Daoy (cell line): ENCODE measurements at regions not wholly inside any gene's neighbourhood (a gene's known extent, or its start where the extent isn't known, plus 50 kb on each side); places are given as distances from the start of the nearest gene placed in this dataset.
"Not testable (repeated sequence)": the region's sequence is repeated elsewhere in the genome, so short reads cannot be mapped to it uniquely, and the experiment has no call there.

ENCODE experiments used
- DNase-seq: peaks from one replicate; pipeline ENCODE4 v3.0.0-alpha.2; 2015; ENCODE audit warnings: low read depth

- DNase-seq, result no peak
These were observed 304.4 kb upstream of the ZC3H15 start for GRCh38 chr2:186181625-186182024.

- DNase-seq, result not testable (repeated sequence)
These were observed 303.7 kb upstream of the ZC3H15 start for GRCh38 chr2:186182366-186182765.

DNA sequence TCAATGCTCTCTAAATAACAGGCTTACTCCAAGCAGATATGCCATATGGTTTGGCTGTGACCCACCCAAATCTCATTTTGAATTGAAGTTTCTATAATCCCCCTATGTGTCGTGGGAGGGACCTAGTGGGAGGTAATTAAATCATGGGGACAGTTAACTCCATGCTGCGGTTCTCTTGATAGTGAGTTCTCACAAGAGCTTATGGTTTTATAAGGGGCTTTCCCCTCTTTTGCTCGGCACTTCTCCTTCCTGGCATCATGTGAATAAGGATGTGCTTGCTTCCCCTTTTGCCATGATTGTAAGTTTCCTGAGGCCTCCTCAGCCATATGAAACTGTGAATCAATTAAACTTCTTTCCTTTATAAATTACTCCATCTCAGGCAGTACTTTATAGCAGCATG lies 302.7 kb upstream of the ZC3H15 start:
- no peak for DNase-seq

DNA sequence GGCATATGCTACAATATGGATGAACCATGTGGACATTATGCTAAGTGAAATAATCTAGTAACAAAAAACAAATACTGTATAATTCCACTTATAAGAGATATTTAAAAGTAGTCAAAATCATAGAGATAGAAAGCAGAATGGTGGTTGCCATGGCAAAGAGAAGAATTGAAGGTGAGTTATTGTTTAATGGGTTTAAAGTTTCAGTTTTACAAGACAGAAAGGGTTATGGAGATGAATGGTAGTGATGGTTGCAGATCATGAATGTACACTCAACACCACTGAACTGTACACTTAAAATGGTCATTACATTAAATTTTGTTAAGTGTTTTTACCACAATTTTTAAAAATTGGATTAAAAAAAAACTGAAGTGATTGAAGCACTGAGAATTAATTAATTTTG lies 298.2 kb upstream of the ZC3H15 start:
- no peak for DNase-seq

DNA sequence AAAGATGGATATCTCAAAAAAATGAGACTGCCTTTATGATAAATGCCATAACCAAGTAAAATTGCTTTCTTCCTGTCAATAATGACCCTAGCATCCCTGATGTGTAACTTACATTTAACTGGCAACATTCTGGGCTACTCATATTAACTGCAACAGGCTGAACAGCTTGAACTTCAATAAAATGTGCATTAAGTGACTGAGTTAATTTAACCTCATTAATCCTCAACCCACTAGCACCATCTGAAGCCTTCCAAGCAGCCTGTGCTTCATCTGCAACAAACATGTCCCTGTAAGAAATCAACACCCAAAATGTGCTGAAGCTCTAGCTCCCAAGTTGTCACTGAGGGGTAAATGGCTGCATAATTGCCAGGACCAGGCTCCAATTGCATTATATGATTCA lies 296.2 kb upstream of the ZC3H15 start:
- no peak for DNase-seq

DNA sequence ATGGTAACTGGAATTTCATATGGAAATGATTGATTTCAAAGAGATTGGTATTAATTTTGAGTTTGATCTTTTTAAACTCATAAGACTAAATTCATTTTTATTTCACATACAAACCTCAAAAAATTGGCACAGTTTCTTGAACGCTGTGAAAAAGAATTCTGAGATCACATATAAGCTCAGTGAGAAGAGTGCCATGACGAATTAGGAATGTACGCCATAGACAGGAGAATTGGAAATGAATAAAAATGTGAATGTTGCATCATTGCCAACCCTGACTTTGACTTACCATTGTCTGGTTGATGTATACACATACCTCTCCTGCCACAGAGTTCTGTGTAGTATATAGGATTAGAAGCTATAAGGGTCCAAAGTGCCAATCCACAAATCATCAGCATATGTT lies 290.4 kb upstream of the ZC3H15 start:
- DNase-seq, result no peak

DNA sequence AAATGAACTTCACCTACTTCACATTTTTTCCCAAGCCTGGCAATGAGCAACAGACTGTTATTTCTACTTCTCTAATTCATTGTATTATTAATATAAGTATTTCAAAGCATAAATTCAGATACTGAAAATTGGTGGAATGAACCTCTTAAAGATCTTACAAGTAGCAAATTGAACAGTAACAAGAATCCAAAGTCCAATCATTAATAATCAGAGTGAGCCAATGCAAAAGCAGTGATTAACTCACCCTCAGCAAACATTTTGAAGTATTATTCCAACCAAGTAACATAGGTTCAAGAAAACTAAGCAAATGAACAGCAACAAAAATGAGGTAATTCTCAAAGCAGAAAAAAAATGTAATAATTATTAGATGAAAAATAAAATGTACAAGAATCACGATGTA lies 288.1 kb upstream of the ZC3H15 start:
- no peak for DNase-seq

GRCh38 chr2:186199029-186199428 lies 287.0 kb upstream of the ZC3H15 start:
- no peak for DNase-seq

DNA sequence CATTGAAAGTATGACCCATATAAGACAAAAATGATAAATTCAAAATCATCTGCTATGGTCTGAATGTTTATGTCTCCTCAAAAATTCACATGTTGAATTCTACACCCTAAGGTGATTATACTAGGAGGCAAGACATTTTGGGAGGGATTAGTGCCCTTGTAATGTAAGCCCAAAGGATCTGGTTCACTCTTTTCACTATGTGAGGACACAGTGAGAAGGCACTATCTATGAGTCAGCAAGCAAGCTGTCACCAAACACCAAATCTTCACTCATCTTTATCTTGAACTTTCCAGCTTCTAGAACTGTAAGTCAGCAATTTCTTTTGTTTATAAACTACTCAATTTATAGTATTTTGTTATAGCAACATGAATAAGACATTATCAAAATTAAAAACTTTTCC lies 284.7 kb upstream of the ZC3H15 start:
- DNase-seq, result no peak

DNA sequence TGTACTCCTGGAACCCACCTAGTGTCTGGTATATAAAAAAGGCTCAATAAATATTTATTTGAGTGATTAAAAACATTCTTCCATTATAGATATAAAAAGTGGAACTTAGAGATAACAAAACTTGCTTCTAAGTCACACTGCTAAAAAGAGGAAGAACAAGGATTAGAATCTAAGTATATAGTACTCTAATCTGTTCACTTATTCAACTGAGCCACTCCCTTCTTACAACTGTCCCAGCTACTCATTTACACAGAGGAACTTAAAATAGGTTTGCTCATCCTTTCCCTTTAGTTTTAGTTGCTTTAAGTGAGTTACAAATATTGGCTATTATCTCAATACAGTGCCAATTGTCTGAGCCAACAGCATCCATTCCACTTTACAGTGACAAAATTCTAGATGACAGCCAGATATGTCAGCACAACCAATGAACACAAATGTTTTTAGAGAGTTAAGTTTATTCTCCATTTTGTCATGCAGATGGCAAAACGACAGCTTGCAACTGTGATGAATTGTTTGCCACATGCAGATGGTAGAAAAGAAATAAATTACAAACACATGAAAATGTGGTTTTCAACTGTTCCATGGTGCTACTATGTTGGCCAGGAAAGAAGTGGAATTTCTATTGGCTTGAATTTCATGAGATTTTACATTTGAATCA lies 280.7 kb upstream of the ZC3H15 start:
- no peak for DNase-seq

DNA sequence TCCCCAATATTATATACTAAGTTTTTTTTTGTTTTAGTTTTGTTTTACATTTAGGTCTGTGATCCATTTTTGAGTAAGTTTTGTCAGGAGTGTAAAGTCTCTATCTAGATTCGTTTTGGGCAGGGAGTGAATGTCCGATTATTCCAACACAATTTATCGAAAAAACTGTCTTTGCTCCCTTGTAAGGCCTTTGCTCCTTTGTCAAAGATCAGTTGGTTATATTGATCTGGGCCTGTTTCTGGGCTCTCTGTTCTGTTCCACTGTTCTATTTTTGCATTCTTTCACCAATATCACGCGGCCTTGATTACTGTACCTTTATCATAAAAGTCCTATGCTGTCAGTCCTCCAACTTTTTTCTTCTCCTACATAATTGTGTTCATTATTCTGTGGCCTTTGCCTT lies 276.5 kb upstream of the ZC3H15 start:
- DNase-seq, result no peak

DNA sequence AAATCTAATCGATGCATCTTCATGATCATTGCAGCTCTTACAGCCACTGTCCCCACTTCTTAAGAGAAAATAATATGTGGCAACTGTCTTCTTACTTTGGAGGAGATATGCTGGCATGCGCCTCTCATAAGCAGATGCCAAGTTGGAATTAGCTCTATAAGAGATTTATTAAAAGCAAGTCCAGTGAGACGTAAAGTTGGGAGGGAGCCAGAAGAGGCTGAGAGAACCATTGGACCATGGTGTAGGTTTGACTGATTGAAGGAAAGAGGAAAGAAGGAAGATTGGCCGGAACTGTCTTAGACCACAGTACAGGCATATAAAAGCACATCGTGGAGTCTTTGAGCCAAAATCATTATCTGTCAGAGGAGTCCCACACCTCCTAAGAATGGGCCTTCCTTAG lies 265.7 kb upstream of the ZC3H15 start:
- DNase-seq, result no peak

DNA sequence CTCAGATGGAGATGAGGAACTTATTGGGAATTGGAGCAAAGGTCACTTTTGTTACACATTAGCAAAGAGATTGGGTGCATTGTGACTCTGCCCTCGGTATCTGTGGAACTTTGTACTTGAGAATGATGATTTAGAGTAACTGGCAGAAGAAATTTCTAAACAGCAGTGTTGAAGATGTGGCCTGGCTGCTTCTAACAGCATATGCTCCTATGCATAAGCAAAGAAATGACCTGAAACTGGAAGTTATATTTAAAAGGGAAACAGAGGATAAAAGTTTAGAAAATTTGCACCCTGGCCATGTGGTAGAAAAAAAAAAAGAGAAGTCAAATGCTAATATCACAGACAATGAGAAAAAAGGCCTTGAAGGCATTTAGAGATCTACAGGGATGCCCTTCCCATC lies 256.8 kb upstream of the ZC3H15 start:
- DNase-seq, result no peak

GRCh38 chr2:186241874-186242273 lies 244.2 kb upstream of the ZC3H15 start:
- DNase-seq, result no peak

DNA sequence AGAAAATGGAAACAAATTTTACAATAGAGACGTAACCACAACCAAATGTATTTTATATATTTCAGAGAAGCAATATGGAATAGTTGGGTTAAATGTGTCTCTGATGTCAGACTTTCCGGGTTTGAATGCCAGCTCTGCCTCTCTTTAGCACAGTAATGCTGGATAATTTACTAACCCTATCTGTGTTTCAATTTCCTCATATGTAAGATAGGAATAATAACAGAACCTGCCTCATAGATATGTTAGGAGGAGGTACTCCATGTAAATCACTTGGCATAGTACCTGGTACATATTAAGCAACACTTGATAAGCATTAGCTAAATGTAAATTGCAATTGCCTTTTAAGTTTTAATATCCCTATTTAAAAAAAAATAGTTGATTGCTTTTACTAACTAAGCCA lies 231.3 kb upstream of the ZC3H15 start:
- no peak for DNase-seq

GRCh38 chr2:186255823-186256222 lies 230.2 kb upstream of the ZC3H15 start:
- no peak for DNase-seq

DNA sequence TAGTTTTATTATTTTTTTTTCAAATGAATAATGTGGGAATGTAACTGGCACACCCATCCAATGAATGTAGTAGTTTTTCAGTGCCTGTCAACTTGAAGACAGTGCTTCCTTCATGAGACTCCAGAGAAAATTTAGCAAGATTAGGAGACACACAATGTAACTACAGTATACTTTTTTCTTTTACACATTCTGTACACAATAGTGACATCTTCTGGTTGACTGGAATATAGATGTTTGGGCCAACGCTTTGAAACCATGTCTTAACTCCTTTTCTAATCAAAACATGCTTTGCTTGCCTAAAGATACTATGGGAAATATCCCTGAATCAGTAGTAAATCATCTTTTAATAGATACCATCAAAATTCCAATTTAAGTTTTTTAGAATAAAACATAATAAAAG lies 229.5 kb upstream of the ZC3H15 start:
- peak; percentile 5 for DNase-seq

- no peak for DNase-seq
These were observed 222.3 kb upstream of the ZC3H15 start for GRCh38 chr2:186263673-186264250.

- no peak for DNase-seq
These were observed 216.5 kb upstream of the ZC3H15 start for GRCh38 chr2:186269536-186269935.

DNA sequence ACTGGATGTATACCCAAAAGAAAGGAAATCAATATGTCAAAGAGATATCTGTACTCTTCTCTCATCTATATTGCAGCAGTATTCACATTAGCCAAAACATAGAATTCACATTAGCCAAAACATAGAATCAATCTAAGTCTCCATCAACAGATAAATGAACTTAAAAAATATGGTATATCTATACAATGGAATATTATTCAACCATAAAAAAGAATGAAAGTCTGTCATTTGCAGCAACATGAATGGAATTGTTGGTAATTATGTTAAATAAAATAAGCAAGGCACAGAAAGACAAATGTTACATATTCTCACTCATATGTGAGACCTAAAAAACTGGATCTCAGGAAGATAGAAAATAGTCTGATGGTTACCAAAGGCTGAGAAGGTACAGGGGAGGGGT lies 212.1 kb upstream of the ZC3H15 start:
- no peak for DNase-seq

- DNase-seq, result peak; percentile 9
These were observed 211.0 kb upstream of the ZC3H15 start for GRCh38 chr2:186274936-186275575.

GRCh38 chr2:186276909-186277308 lies 209.2 kb upstream of the ZC3H15 start:
- DNase-seq, result no peak

GRCh38 chr2:186281726-186282125 lies 204.3 kb upstream of the ZC3H15 start:
- no peak for DNase-seq
